Smooth muscle cell (in vitro differentiated cells): ENCODE measurements at regions not wholly inside any gene's neighbourhood (a gene's known extent, or its start where the extent isn't known, plus 50 kb on each side); places are given as distances from the start of the nearest gene placed in this dataset.

Experiments used
- DNase-seq: peaks from one replicate; lab custom pipeline; 2025; ENCODE audit not compliant: unreplicated experiment; lab: John Stamatoyannopoulos, UW
- H2AFZ ChIP-seq: fragments of 200-600 bp; sonication (generic); 2 replicates; pipeline ENCODE4 v1.6.0; 2016; ENCODE audit warnings: antibody characterized with exemption, low read depth, mild to moderate bottlenecking
- H3F3A ChIP-seq: fragments of 200-600 bp; sonication (generic); 2 replicates; pipeline ENCODE4 v1.6.0; 2017; ENCODE audit warnings: antibody characterized with exemption, low read depth
- H3K27ac ChIP-seq: fragments of 200-600 bp; sonication (generic); 2 replicates; pipeline ENCODE4 v1.5.1; 2016; ENCODE audit warnings: low read depth, mild to moderate bottlenecking
- H3K27me3 ChIP-seq: fragments of 200-600 bp; sonication (generic); 2 replicates; pipeline ENCODE4 v1.6.1; 2016; ENCODE audit warnings: low read depth, mild to moderate bottlenecking
- H3K36me3 ChIP-seq: fragments of 200-600 bp; sonication (generic); 2 replicates; pipeline ENCODE4 v1.5.1; 2016; ENCODE audit warnings: low read depth
- H3K4me1 ChIP-seq: fragments of 200-600 bp; sonication (generic); 2 replicates; pipeline ENCODE4 v1.5.1; 2016; ENCODE audit warnings: low read depth
- H3K4me2 ChIP-seq: fragments of 200-600 bp; sonication (generic); 2 replicates; pipeline ENCODE4 v1.6.0; 2016; ENCODE audit warnings: mild to moderate bottlenecking
- H3K4me3 ChIP-seq: fragments of 200-600 bp; sonication (generic); 2 replicates; pipeline ENCODE4 v1.5.1; 2016; ENCODE audit warnings: mild to moderate bottlenecking
- H3K79me2 ChIP-seq: fragments of 200-600 bp; sonication (generic); 2 replicates; pipeline ENCODE4 v1.6.0; 2016; ENCODE audit warnings: low read depth, mild to moderate bottlenecking
- H3K9ac ChIP-seq: fragments of 200-600 bp; sonication (generic); 2 replicates; pipeline ENCODE4 v1.6.0; 2016; ENCODE audit warnings: low read depth
- H3K9me3 ChIP-seq: fragments of 200-600 bp; sonication (generic); replicated peaks from 2 replicates; pipeline ENCODE4 v1.5.1; 2016; ENCODE audit warnings: low read depth
- H4K20me1 ChIP-seq: fragments of 200-600 bp; sonication (generic); 2 replicates; pipeline ENCODE4 v1.6.0; 2016; ENCODE audit warnings: low read depth
- WGBS: methylation state at CpG from one replicate; pipeline ENCODE4 v1.1.7; 2016; ENCODE audit warnings: low lambda C conversion rate; 5-methylcytosine and 5-hydroxymethylcytosine counted together
- TF ChIP-seq, protein P1 (sequence below): fragments of 200-600 bp; sonication (generic); IDR thresholded peaks from 2 replicates; pipeline ENCODE4 v1.5.1; 2017; ENCODE audit warnings: borderline replicate concordance, mild to moderate bottlenecking, antibody characterized with exemption; ENCODE audit not compliant: insufficient read depth, poor library complexity, severe bottlenecking

DNA sequence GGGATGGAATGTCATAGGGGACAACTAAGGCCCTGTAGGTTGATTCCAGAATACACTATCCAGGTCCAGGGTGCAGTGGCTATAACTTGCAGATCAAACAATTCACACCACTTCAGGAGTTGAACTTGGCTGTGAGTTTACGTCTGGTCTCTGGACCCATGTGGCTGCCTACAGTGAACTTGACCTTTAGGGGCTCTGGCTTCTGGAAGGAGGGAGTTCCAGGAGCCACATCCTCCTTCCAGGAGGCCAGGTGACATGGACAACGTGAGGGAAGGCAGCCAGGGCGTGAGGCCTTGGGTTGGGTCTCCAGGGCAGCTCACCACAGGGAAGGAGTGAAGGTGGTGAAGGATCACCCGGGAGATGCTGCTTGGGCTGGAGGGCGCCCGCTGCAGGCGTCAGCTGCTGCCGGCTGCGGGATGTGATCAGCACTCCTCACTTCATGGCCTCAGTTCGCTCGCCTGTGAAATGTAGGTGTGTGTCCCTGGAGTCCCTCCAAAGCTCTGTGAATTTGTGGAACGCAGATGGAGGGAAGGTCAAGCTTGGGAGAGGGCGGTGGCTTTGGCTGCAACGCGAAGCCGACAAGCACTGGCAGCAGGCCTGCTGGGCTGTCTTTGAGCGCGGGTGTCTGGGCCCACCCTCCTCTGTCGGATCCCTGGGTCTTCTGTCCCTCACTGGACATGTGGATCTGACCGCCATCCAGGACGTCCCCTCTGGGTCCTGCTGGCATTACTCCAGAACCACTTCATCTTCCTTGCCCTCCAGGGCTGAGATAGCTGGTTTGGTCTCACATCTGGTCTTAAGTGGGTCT is 146.5 kb downstream of the GLI2 start:
- no peak overlapping the region for H2AFZ ChIP-seq
- H3K27ac ChIP-seq: no peak overlapping the region
- no peak overlapping the region for H3K9ac ChIP-seq
- H4K20me1 ChIP-seq: peaks cover 92% of the 10 kb centered on the region
- H3K4me1 ChIP-seq: peaks cover 23% of the 10 kb centered on the region
- H3F3A ChIP-seq: no peaks in the 10 kb centered on the region
- 88% methylated on average over 21 of the region's 21 CpGs for WGBS
- H3K27me3 ChIP-seq: no peaks in the 10 kb centered on the region
- H3K4me2 ChIP-seq: no peak overlapping the region
- peaks cover 66% of the 10 kb centered on the region for H3K79me2 ChIP-seq
- no peak for DNase-seq
- H3K36me3 ChIP-seq: no peaks in the 10 kb centered on the region
- TF ChIP-seq, protein P1, sequence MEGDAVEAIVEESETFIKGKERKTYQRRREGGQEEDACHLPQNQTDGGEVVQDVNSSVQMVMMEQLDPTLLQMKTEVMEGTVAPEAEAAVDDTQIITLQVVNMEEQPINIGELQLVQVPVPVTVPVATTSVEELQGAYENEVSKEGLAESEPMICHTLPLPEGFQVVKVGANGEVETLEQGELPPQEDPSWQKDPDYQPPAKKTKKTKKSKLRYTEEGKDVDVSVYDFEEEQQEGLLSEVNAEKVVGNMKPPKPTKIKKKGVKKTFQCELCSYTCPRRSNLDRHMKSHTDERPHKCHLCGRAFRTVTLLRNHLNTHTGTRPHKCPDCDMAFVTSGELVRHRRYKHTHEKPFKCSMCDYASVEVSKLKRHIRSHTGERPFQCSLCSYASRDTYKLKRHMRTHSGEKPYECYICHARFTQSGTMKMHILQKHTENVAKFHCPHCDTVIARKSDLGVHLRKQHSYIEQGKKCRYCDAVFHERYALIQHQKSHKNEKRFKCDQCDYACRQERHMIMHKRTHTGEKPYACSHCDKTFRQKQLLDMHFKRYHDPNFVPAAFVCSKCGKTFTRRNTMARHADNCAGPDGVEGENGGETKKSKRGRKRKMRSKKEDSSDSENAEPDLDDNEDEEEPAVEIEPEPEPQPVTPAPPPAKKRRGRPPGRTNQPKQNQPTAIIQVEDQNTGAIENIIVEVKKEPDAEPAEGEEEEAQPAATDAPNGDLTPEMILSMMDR: no peak
- H3K4me3 ChIP-seq: no peak overlapping the region
- no peaks in the 10 kb centered on the region for H3K9me3 ChIP-seq

DNA sequence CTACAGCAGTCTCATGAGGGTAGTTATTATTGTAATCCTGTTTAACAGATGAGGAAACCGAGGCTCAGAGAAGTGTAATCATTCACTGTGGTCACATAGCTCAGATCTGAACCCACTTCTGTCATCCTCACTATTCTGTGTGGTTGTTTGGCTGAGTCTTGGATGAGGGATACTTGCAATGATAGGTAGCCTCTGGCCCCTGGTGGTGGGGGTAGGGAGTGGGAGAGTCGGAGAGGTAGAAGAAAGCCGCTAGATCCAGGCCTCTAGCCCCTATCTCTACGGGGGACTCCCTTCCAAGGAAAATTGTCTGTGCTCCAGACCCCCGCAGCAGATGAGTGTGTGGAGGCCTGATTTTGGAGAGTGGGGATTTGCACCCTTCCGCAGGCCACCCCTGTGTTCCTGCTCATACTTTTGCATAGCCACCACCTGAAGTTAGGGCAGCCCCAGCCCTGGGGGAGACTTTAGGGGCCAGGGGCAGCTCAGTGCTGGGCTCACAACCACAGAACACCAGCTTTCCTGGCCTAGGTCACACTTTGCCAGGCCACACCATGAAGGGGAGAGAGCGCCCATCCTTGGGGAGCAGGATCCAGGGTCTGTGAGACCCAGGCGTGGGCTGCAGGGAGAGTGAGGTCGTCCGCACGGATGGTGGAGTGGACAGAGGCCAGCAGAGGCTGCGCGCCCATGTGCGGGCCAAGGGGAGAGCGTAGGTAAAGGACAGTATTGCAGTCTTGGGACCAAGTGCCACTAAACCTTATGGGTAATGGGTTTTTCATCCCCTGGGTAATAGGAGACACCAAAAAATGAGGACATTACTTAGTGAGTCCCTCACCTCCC is 148.2 kb downstream of the GLI2 start:
- WGBS: 90% methylated on average over 15 of the region's 15 CpGs
- Histone ChIP-seq H3K4me2 (no peak overlapping the region), H3K79me2 (peaks cover 62% of the 10 kb centered on the region), H3K27me3 (no peaks in the 10 kb centered on the region), H3K9me3 (no peaks in the 10 kb centered on the region), H2AFZ (no peak overlapping the region), H3K9ac (no peak overlapping the region), H3K36me3 (no peaks in the 10 kb centered on the region), H3K27ac (no peak overlapping the region), H3K4me3 (no peak overlapping the region), H3F3A (no peaks in the 10 kb centered on the region), H3K4me1 (peaks cover 25% of the 10 kb centered on the region), H4K20me1 (peaks cover 92% of the 10 kb centered on the region)
- no peak for DNase-seq
- TF ChIP-seq, protein P1: no peak

DNA sequence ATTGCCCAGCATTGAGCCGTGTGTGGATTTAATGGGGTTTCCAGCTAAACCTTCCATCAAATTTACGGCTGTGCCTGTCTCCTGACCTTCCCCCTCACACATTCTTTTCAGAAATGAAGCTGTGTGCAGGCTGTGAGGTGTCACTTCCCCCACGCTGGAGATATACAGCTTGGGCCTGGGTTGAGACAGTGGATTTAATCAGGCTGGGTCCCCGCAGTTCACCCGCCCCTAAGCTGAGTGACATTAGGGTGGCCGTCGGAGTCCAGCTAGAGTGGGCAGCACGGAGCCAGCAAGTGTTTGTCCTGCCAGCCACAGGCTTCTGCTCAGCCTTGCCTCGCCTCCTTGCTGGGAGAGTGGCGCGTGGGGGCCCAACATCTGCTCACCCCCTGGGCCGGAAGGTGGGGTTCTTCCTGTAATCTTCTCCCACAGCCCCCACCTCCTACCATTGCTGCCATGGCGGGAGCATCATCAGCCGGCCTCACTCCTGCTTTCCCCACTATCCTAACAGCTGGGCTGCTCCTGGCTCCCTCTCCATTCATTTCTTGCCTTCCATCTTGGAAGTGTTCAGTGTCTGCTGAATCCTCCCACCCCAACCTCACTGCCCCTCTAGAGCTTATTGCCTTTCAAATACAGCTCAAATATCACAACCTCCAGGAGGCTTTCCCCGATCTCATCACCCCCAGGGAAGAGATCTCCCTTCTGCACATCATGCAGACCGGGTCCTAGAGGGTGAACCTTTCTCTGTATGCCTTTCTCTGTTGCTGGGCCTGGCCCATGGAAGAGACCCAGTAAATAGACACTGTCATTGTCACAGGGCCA is 149.0 kb downstream of the GLI2 start:
- TF ChIP-seq, protein P1: no peak
- no peaks in the 10 kb centered on the region for H3K9me3 ChIP-seq
- H3K4me3 ChIP-seq: no peak overlapping the region
- no peaks in the 10 kb centered on the region for H3K27me3 ChIP-seq
- H2AFZ ChIP-seq: no peak overlapping the region
- H3K4me1 ChIP-seq: peaks cover 22% of the 10 kb centered on the region
- no peak overlapping the region for H3K4me2 ChIP-seq
- no peak for DNase-seq
- no peaks in the 10 kb centered on the region for H3F3A ChIP-seq
- peaks cover 88% of the 10 kb centered on the region for H4K20me1 ChIP-seq
- no peak overlapping the region for H3K27ac ChIP-seq
- H3K9ac ChIP-seq: no peak overlapping the region
- H3K79me2 ChIP-seq: peaks cover 62% of the 10 kb centered on the region
- H3K36me3 ChIP-seq: no peaks in the 10 kb centered on the region
- 73% methylated on average over 16 of the region's 16 CpGs for WGBS
